ENCODE measurements at regions not wholly inside any gene's neighbourhood (a gene's known extent, or its start where the extent isn't known, plus 50 kb on each side); places are given as distances from the start of the nearest gene placed in this dataset.

DNA sequence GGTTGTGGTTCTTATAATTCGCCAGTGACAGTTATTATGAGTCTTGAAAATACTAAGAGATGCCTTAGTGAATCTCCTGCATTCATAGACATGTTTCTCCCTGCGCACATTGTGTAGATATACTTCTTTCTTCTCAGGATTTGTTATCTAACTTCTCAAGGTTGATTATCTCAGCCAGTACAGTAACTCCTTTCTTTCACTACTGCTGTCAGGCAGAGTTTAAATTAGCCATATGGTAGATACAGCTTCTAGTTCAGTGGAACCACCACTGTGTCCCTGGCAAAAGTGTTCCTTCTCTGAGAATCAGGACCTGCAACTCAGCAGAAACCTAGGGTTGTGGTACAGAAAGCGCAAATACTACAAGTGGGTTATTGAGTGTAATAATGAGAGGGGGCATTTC is 175.0 kb upstream of the SGO1 start (continued):
- TF ChIP-seq, protein P1, sequence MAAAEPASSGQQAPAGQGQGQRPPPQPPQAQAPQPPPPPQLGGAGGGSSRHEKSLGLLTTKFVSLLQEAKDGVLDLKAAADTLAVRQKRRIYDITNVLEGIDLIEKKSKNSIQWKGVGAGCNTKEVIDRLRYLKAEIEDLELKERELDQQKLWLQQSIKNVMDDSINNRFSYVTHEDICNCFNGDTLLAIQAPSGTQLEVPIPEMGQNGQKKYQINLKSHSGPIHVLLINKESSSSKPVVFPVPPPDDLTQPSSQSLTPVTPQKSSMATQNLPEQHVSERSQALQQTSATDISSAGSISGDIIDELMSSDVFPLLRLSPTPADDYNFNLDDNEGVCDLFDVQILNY (CRISPR knock-in tag; IDR thresholded peaks at IDR 0.05): no peak
- TF ChIP-seq ELF4 (CRISPR knock-in tag; IDR thresholded peaks at IDR 0.05; ENCODE audit: low read depth): no peak

DNA sequence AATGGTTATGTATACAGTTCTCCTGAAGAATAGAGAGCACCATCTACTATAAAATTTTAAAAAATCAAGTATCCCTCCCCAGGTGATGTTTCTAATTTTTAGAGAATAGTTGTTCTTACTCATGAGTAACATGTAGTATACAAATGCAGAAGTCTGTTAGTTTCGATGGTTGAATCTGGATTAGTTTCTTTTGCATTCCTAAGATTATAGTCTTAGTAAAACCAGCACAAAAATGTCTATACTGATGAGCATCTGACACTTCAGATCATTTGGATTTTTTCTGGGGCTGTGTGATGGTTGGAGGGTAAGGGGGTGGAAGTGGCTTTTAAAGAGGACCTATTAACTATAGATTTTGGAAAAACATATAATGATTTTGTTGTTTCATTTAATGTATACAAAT is 167.3 kb upstream of the SGO1 start:
- Mint-ChIP-seq H3K4me3 (no peak overlapping the region), H3K9me3 (peaks cover 12% of the 10 kb centered on the region), H3K36me3 (peaks cover 7% of the 10 kb centered on the region; the same call in 1 of the 2 replicates), H3K27me3 (ENCODE audit: low read depth) (no peaks in the 10 kb centered on the region), H3K4me1 (peaks cover 8% of the 10 kb centered on the region), H3K27ac (no peak overlapping the region)
- POLR2A ChIA-PET: no interaction called here
- TF ChIP-seq ZNF423 (CRISPR knock-in tag; IDR thresholded peaks at IDR 0.05) (no peak), TEAD1 (CRISPR knock-in tag; IDR thresholded peaks at IDR 0.05) (no peak), GTF2I (CRISPR knock-in tag; conservative IDR thresholded peaks at IDR 0.05) (no peak)
- TF ChIP-seq, protein P2, sequence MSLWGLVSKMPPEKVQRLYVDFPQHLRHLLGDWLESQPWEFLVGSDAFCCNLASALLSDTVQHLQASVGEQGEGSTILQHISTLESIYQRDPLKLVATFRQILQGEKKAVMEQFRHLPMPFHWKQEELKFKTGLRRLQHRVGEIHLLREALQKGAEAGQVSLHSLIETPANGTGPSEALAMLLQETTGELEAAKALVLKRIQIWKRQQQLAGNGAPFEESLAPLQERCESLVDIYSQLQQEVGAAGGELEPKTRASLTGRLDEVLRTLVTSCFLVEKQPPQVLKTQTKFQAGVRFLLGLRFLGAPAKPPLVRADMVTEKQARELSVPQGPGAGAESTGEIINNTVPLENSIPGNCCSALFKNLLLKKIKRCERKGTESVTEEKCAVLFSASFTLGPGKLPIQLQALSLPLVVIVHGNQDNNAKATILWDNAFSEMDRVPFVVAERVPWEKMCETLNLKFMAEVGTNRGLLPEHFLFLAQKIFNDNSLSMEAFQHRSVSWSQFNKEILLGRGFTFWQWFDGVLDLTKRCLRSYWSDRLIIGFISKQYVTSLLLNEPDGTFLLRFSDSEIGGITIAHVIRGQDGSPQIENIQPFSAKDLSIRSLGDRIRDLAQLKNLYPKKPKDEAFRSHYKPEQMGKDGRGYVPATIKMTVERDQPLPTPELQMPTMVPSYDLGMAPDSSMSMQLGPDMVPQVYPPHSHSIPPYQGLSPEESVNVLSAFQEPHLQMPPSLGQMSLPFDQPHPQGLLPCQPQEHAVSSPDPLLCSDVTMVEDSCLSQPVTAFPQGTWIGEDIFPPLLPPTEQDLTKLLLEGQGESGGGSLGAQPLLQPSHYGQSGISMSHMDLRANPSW (CRISPR knock-in tag; conservative IDR thresholded peaks at IDR 0.05; ENCODE audit: low read depth): no peak
- CTCF ChIA-PET: no interaction called here
- ATAC-seq (no peak), DNase-seq (ENCODE audit: low spot score) (no peak)

DNA sequence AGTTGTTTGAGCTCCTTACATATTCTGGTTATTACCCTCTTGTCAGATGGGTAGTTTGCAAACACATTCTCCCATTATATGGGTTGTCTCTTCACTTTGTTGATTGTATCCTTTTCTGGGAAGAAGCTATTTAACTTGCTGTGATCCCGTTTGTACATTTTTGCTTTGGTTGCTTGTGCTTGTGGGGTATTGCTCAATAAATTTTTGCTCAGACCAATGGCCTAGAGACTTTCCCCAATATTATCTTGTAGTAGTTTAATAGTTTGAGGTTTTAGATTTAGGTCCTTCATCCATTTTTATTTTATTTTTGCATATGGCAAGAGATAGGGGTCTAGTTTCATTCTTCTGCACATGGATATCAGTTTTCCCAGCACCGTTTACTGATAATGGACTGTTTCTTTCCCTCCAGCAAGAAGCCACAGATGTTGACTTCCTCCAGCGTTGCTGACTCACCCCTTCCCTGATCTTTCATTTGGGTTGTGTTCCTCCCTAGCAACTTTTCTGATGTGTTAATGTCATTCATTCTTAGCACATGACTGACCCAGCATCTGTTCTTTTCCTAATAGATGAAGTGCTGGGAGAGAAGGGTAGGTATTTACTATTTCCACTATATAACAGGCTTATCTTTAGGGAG is 166.7 kb upstream of the SGO1 start:
- peaks cover 4% of the 10 kb centered on the region; the same call in 1 of the 2 replicates for H3K36me3 Mint-ChIP-seq
- CTCF ChIA-PET: no interaction called here
- peaks cover 7% of the 10 kb centered on the region for H3K9me3 Mint-ChIP-seq
- TF ChIP-seq, protein P3, sequence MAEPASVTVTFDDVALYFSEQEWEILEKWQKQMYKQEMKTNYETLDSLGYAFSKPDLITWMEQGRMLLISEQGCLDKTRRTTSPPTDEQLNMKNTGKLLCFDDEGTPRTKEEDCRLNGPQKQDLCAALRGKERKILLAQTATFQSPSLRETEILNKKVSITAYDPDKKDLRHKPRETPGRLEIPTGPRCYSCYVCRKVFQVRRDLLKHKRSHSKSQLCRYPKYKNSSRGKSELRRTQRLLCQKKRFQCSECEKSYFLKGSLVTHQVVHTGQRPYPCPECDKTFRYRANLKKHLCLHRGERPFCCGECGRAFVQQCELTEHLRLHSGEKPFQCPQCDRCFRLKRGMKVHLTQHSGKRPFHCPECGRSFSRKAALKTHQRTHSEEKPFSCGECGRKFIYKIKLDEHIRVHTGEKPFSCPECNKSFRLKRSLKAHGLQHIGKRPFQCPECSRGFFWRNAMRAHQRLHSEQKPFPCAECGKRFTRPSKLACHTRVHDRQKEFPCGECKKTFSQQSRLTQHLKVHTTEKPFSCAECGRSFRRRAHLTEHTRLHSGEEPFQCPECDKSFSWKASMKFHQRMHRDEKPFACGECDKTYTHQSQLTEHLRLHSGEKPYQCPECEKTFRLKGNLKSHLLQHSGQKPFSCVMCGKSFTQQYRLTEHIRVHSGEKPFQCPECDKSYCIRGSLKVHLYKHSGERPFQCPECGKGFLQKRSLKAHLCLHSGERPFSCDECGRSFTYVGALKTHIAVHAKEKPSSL (CRISPR knock-in tag; conservative IDR thresholded peaks at IDR 0.05): no peak
- TF ChIP-seq, protein P4, sequence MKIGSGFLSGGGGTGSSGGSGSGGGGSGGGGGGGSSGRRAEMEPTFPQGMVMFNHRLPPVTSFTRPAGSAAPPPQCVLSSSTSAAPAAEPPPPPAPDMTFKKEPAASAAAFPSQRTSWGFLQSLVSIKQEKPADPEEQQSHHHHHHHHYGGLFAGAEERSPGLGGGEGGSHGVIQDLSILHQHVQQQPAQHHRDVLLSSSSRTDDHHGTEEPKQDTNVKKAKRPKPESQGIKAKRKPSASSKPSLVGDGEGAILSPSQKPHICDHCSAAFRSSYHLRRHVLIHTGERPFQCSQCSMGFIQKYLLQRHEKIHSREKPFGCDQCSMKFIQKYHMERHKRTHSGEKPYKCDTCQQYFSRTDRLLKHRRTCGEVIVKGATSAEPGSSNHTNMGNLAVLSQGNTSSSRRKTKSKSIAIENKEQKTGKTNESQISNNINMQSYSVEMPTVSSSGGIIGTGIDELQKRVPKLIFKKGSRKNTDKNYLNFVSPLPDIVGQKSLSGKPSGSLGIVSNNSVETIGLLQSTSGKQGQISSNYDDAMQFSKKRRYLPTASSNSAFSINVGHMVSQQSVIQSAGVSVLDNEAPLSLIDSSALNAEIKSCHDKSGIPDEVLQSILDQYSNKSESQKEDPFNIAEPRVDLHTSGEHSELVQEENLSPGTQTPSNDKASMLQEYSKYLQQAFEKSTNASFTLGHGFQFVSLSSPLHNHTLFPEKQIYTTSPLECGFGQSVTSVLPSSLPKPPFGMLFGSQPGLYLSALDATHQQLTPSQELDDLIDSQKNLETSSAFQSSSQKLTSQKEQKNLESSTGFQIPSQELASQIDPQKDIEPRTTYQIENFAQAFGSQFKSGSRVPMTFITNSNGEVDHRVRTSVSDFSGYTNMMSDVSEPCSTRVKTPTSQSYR (CRISPR knock-in tag; IDR thresholded peaks at IDR 0.05): no peak
- TF ChIP-seq E2F4 (CRISPR knock-in tag; IDR thresholded peaks at IDR 0.05; ENCODE audit: borderline replicate concordance, low read depth) (no peak), ATF6 (CRISPR knock-in tag; IDR thresholded peaks at IDR 0.05) (no peak), IRF2 (CRISPR knock-in tag; IDR thresholded peaks at IDR 0.05; ENCODE audit: borderline replicate concordance, low read depth) (no peak), SMAD4 (CRISPR knock-in tag; IDR thresholded peaks at IDR 0.05) (no peak), FOXJ3 (CRISPR knock-in tag; IDR thresholded peaks at IDR 0.05; ENCODE audit: borderline replicate concordance) (no peak), TP53 (CRISPR knock-in tag; IDR thresholded peaks at IDR 0.05) (no peak), CREB1 (CRISPR knock-in tag; IDR thresholded peaks at IDR 0.05) (no peak), GABPB1 (CRISPR knock-in tag; IDR thresholded peaks at IDR 0.05) (no peak), GTF2I (CRISPR knock-in tag; conservative IDR thresholded peaks at IDR 0.05) (no peak), MXD4 (CRISPR knock-in tag; IDR thresholded peaks at IDR 0.05; ENCODE audit: borderline replicate concordance) (no peak), ZNF219 (CRISPR knock-in tag; IDR thresholded peaks at IDR 0.05; ENCODE audit: borderline replicate concordance) (no peak)
- TF ChIP-seq, protein P5, sequence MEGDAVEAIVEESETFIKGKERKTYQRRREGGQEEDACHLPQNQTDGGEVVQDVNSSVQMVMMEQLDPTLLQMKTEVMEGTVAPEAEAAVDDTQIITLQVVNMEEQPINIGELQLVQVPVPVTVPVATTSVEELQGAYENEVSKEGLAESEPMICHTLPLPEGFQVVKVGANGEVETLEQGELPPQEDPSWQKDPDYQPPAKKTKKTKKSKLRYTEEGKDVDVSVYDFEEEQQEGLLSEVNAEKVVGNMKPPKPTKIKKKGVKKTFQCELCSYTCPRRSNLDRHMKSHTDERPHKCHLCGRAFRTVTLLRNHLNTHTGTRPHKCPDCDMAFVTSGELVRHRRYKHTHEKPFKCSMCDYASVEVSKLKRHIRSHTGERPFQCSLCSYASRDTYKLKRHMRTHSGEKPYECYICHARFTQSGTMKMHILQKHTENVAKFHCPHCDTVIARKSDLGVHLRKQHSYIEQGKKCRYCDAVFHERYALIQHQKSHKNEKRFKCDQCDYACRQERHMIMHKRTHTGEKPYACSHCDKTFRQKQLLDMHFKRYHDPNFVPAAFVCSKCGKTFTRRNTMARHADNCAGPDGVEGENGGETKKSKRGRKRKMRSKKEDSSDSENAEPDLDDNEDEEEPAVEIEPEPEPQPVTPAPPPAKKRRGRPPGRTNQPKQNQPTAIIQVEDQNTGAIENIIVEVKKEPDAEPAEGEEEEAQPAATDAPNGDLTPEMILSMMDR (IDR thresholded peaks at IDR 0.05): no peak

More for the DNA sequence above, 166.7 kb upstream of the SGO1 start:
- Mint-ChIP-seq H3K27me3 (ENCODE audit: low read depth) (no peaks in the 10 kb centered on the region), H3K4me1 (peaks cover 8% of the 10 kb centered on the region), H3K4me3 (no peak overlapping the region), H3K27ac (no peak overlapping the region)
- DNase-seq (ENCODE audit: low spot score) (no peak), ATAC-seq (no peak)
- POLR2A ChIA-PET: no interaction called here
